ENCODE measurements at regions not wholly inside any gene's neighbourhood (a gene's known extent, or its start where the extent isn't known, plus 50 kb on each side); places are given as distances from the start of the nearest gene placed in this dataset.

DNA sequence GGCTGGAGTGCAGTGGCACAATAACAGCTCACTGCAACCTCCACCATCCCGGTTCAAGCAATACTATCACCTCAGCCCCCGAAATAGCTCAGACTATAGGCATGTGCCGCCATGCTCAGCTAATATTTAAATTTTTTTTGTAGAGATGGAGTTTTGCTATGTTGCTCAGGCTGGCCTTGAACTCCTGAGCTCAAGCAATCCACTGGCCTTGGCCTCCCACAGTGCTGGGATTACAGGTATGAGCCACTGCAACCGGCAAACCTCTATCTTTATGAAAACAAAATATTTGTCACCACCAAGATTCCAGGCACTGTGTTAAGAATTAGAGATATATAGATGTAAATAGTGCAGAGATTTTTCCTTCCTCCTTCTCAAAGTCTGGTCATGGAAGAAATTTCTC is 232.5 kb downstream of the ANKRD50 start:
- TF ChIP-seq, protein P1, sequence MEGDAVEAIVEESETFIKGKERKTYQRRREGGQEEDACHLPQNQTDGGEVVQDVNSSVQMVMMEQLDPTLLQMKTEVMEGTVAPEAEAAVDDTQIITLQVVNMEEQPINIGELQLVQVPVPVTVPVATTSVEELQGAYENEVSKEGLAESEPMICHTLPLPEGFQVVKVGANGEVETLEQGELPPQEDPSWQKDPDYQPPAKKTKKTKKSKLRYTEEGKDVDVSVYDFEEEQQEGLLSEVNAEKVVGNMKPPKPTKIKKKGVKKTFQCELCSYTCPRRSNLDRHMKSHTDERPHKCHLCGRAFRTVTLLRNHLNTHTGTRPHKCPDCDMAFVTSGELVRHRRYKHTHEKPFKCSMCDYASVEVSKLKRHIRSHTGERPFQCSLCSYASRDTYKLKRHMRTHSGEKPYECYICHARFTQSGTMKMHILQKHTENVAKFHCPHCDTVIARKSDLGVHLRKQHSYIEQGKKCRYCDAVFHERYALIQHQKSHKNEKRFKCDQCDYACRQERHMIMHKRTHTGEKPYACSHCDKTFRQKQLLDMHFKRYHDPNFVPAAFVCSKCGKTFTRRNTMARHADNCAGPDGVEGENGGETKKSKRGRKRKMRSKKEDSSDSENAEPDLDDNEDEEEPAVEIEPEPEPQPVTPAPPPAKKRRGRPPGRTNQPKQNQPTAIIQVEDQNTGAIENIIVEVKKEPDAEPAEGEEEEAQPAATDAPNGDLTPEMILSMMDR (IDR thresholded peaks at IDR 0.05; ENCODE audit: low read depth, low read length, poor library complexity, severe bottlenecking), result no peak
- TF ChIP-seq EZH2phosphoT487 (IDR thresholded peaks at IDR 0.05; ENCODE audit: borderline replicate concordance, low read length), result no peak

All from DOHH2 (cell line).